CD1c-positive myeloid dendritic cell (primary cell): ENCODE measurements at regions not wholly inside any gene's neighbourhood (a gene's known extent, or its start where the extent isn't known, plus 50 kb on each side); places are given as distances from the start of the nearest gene placed in this dataset.
"Not testable (repeated sequence)": the region's sequence is repeated elsewhere in the genome, so short reads cannot be mapped to it uniquely, and the experiment has no call there.

Experiments
- DNase-seq: peaks from one replicate; pipeline ENCODE4 v3.0.0-alpha.2; 2016; ENCODE audit errors: extremely low spot score

GRCh38 chr7:65453341-65454030, 79.8 kb downstream of the ZNF92 start:
- DNase-seq: no peak

GRCh38 chr7:65454469-65454868, 80.8 kb downstream of the ZNF92 start:
- DNase-seq: no peak

- DNase-seq: not testable (repeated sequence)
These were observed 81.4 kb downstream of the ZNF92 start for GRCh38 chr7:65455050-65455449.

- no peak for DNase-seq
These were observed 84.0 kb downstream of the ZNF92 start for GRCh38 chr7:65457705-65458104.

- no peak for DNase-seq
These were observed 85.8 kb downstream of the ZNF92 start for GRCh38 chr7:65459438-65459837.

GRCh38 chr7:65462148-65462716, 88.6 kb downstream of the ZNF92 start:
- no peak for DNase-seq

GRCh38 chr7:65463184-65463583, 89.5 kb downstream of the ZNF92 start:
- no peak for DNase-seq

- not testable (repeated sequence) for DNase-seq
These were observed 96.4 kb downstream of the ZNF92 start for GRCh38 chr7:65469919-65470558.

GRCh38 chr7:65471587-65471986, 97.9 kb downstream of the ZNF92 start:
- DNase-seq: no peak

GRCh38 chr7:65475040-65475726, 101.5 kb downstream of the ZNF92 start:
- DNase-seq: no peak

GRCh38 chr7:65475734-65476319, 102.2 kb downstream of the ZNF92 start:
- no peak for DNase-seq

GRCh38 chr7:65477326-65477725, 103.7 kb downstream of the ZNF92 start:
- DNase-seq: no peak

- DNase-seq: no peak
These were observed 115.7 kb downstream of the ZNF92 start for GRCh38 chr7:65489260-65489767.

GRCh38 chr7:65496697-65497096, 123.0 kb downstream of the ZNF92 start:
- not testable (repeated sequence) for DNase-seq

- no peak for DNase-seq
These were observed 129.9 kb downstream of the ZNF92 start for GRCh38 chr7:65503434-65504152.

- DNase-seq: not testable (repeated sequence)
These were observed 131.1 kb downstream of the ZNF92 start for GRCh38 chr7:65504504-65505319.

- not testable (repeated sequence) for DNase-seq
These were observed 131.6 kb downstream of the ZNF92 start for GRCh38 chr7:65505320-65505633.

- DNase-seq: not testable (repeated sequence)
These were observed 135.1 kb downstream of the ZNF92 start for GRCh38 chr7:65508581-65509367.

GRCh38 chr7:65509368-65510186, 135.9 kb downstream of the ZNF92 start:
- DNase-seq: no peak
